H1 (cell line): ENCODE measurements at regions not wholly inside any gene's neighbourhood (a gene's known extent, or its start where the extent isn't known, plus 50 kb on each side); places are given as distances from the start of the nearest gene placed in this dataset.

Experiments
- CTCF ChIA-PET: fragments of 300-600 bp; sonication (Branson Sonifier 250); formaldehyde crosslinking; loops from one replicate; lab custom pipeline; 2021; ENCODE audit not compliant: partially characterized antibody; lab: Charles Lee
- POLR2A ChIA-PET: fragments of 300-600 bp; sonication (Branson Sonifier 250); formaldehyde crosslinking; loops from one replicate; lab custom pipeline; 2021; ENCODE audit warnings: inconsistent platforms; ENCODE audit not compliant: partially characterized antibody; lab: Charles Lee
- DNase-seq, 2 experiments: peaks; one replicate each; pipeline versions ENCODE4 v3.0.0 to v3.0.0-alpha.2; 2010 to 2022; ENCODE audit warnings: low spot score in 2 of 2, low read depth in 1 of 2, mixed read lengths in 1 of 2
- FAIRE-seq: peaks from 2 replicates; lab custom pipeline; 2011; peaks lifted over from hg19 to GRCh38; lab: Jason Lieb, UNC
- H2AFZ ChIP-seq: 2 replicates; pipeline ENCODE4 v1.8.1; 2012; ENCODE audit warnings: low read length, inconsistent platforms
- H2AK5ac ChIP-seq: 2 replicates; pipeline ENCODE4 v1.6.1; 2013; ENCODE audit warnings: low read depth, low read length
- H2BK120ac ChIP-seq: replicated peaks from 2 replicates; pipeline ENCODE3; 2013; ENCODE audit warnings: low read depth, low read length, inconsistent platforms
- H2BK12ac ChIP-seq: 2 replicates; pipeline ENCODE4 v1.6.1; 2013; ENCODE audit warnings: low read depth, low read length
- H2BK15ac ChIP-seq: 2 replicates; pipeline ENCODE4 v1.6.1; 2013; ENCODE audit warnings: low read length
- H2BK20ac ChIP-seq: 2 replicates; pipeline ENCODE4 v1.6.1; 2013; ENCODE audit warnings: low read length
- H2BK5ac ChIP-seq: 2 replicates; pipeline ENCODE4 v1.6.1; 2013; ENCODE audit warnings: low read depth, low read length
- H3K14ac ChIP-seq: 2 replicates; pipeline ENCODE4 v1.6.1; 2013; ENCODE audit warnings: inconsistent platforms; ENCODE audit not compliant: insufficient read length
- H3K18ac ChIP-seq: 2 replicates; pipeline ENCODE4 v1.6.1; 2013; ENCODE audit warnings: low read length; ENCODE audit errors: extremely low read depth
- H3K23ac ChIP-seq: 2 replicates; pipeline ENCODE4 v1.6.1; 2013; ENCODE audit warnings: inconsistent platforms; ENCODE audit not compliant: insufficient read length
- H3K23me2 ChIP-seq: 2 replicates; pipeline ENCODE4 v1.6.1; 2013; ENCODE audit warnings: low read depth, low read length
- H3K27ac ChIP-seq: 2 replicates; pipeline ENCODE4 v1.6.1; 2011; ENCODE audit warnings: low read depth, low read length, inconsistent platforms
- H3K27me3 ChIP-seq, 4 experiments: replicated peaks in 1 of 4; 1 replicate in 1 of 4; 2 replicates in 3 of 4; pipeline versions ENCODE4 v1.6.1 to v1.8.1; 2011 to 2013; ENCODE audit warnings: low read length in 3 of 4, mild to moderate bottlenecking in 3 of 4, inconsistent platforms in 2 of 4, mixed read lengths in 2 of 4, moderate library complexity in 1 of 4; ENCODE audit not compliant: control insufficient read depth in 3 of 4, insufficient read depth in 3 of 4; ENCODE audit errors: extremely low read depth in 1 of 4
- H3K36me3 ChIP-seq, 4 experiments: 2 replicates each; pipeline versions ENCODE4 v1.6.1 to v1.8.1; 2011 to 2013; ENCODE audit warnings: mild to moderate bottlenecking in 4 of 4, low read length in 3 of 4, moderate library complexity in 2 of 4, control low read depth in 1 of 4, inconsistent platforms in 1 of 4; ENCODE audit not compliant: insufficient read depth in 4 of 4, control insufficient read depth in 2 of 4
- H3K4ac ChIP-seq: replicated peaks from 2 replicates; pipeline ENCODE3; 2013; ENCODE audit warnings: low read length, low read depth, mixed read lengths, inconsistent platforms; ENCODE audit not compliant: insufficient read length
- H3K4me1 ChIP-seq, 4 experiments: replicated peaks in 1 of 4; 1 replicate in 1 of 4; 2 replicates in 3 of 4; pipeline versions ENCODE4 v1.6.1 to v1.8.1; 2011 to 2013; ENCODE audit warnings: low read length in 3 of 4, inconsistent platforms in 2 of 4, mixed read lengths in 1 of 4; ENCODE audit not compliant: insufficient read depth in 4 of 4, control insufficient read depth in 3 of 4
- H3K4me2 ChIP-seq, 2 experiments: 2 replicates each; pipeline versions ENCODE4 v1.6.1 to v1.8.1; 2011 to 2013; ENCODE audit warnings: low read depth in 2 of 2, low read length in 2 of 2, control low read depth in 1 of 2, inconsistent platforms in 1 of 2, mild to moderate bottlenecking in 1 of 2; ENCODE audit not compliant: insufficient read depth in 1 of 2
- H3K4me3 ChIP-seq, 4 experiments: fragments of 200-600, 300-600 bp in 1 of 4; sonication (generic), shearing (Covaris generic), sonication (Bioruptor Twin) in 1 of 4; 2 replicates each; pipeline versions ENCODE4 v1.5.1 to v1.8.1; 2011 to 2016; ENCODE audit warnings: low read length in 4 of 4, low read depth in 3 of 4, control low read depth in 2 of 4, inconsistent platforms in 2 of 4, mild to moderate bottlenecking in 2 of 4, mixed read lengths in 1 of 4, moderate library complexity in 1 of 4; ENCODE audit not compliant: insufficient read depth in 2 of 4; ENCODE audit errors: extremely low read depth in 1 of 4
- H3K56ac ChIP-seq: replicated peaks from 2 replicates; pipeline ENCODE3; 2013; ENCODE audit warnings: low read depth, mild to moderate bottlenecking, mixed read lengths, low read length, inconsistent platforms; ENCODE audit not compliant: insufficient read length
- H3K79me1 ChIP-seq: 2 replicates; pipeline ENCODE4 v1.6.1; 2013; ENCODE audit warnings: low read depth, low read length, control low read depth
- H3K79me2 ChIP-seq, 2 experiments: 2 replicates each; pipeline versions ENCODE4 v1.6.1 to v1.8.1; 2012 to 2013; ENCODE audit warnings: low read length in 2 of 2, mild to moderate bottlenecking in 2 of 2, inconsistent platforms in 1 of 2; ENCODE audit not compliant: insufficient read depth in 2 of 2, control insufficient read depth in 1 of 2
- H3K9ac ChIP-seq, 4 experiments: replicated peaks in 1 of 4; 1 replicate in 1 of 4; 2 replicates in 3 of 4; pipeline versions ENCODE4 v1.6.1 to v1.8.1; 2011 to 2013; ENCODE audit warnings: low read depth in 3 of 4, low read length in 3 of 4, control low read depth in 2 of 4, mild to moderate bottlenecking in 2 of 4, moderate library complexity in 2 of 4, inconsistent platforms in 1 of 4; ENCODE audit errors: extremely low read depth in 1 of 4
- H3K9me3 ChIP-seq, 2 experiments: 2 replicates each; pipeline versions ENCODE4 v1.6.1 to v1.8.1; 2012 to 2013; ENCODE audit warnings: mild to moderate bottlenecking in 2 of 2, moderate library complexity in 2 of 2, control low read depth in 1 of 2, inconsistent platforms in 1 of 2, low read depth in 1 of 2, low read length in 1 of 2, mixed read lengths in 1 of 2; ENCODE audit not compliant: insufficient read depth in 2 of 2
- H4K20me1 ChIP-seq, 2 experiments: replicated peaks in 1 of 2; 2 replicates each; pipeline versions ENCODE3 to v1.8.1; 2011 to 2013; ENCODE audit warnings: inconsistent platforms in 2 of 2, low read length in 2 of 2, mild to moderate bottlenecking in 1 of 2; ENCODE audit not compliant: insufficient read depth in 2 of 2, control insufficient read depth in 1 of 2
- H4K5ac ChIP-seq: 2 replicates; pipeline ENCODE4 v1.6.1; 2013; ENCODE audit warnings: low read length, low read depth, mixed read lengths, inconsistent platforms; ENCODE audit not compliant: insufficient read length
- H4K8ac ChIP-seq: 2 replicates; pipeline ENCODE4 v1.8.0; 2013; ENCODE audit warnings: mild to moderate bottlenecking, moderate library complexity, low read length, inconsistent platforms; ENCODE audit not compliant: insufficient read depth; ENCODE audit errors: extremely low read depth
- H4K91ac ChIP-seq: replicated peaks from 2 replicates; pipeline ENCODE3; 2013; ENCODE audit warnings: low read length, mixed read lengths, inconsistent platforms; ENCODE audit not compliant: insufficient read length
- ASH2L ChIP-seq: fragments of 200-600, 300-600 bp; sonication (generic); IDR thresholded peaks from one replicate; pipeline ENCODE4 v1.7.1; 2017; ENCODE audit warnings: low read length
- BRCA1 ChIP-seq: IDR thresholded peaks from 2 replicates; pipeline ENCODE4 v1.6.1; 2012; ENCODE audit warnings: low read depth, low read length, improper control_type of control experiment
- CEBPB ChIP-seq: IDR thresholded peaks from 2 replicates; pipeline ENCODE4 v1.6.1; 2012; ENCODE audit warnings: low read depth, low read length
- CHD1 ChIP-seq: IDR thresholded peaks from 2 replicates; pipeline ENCODE4 v1.6.1; 2012; ENCODE audit warnings: low read depth, low read length, improper control_type of control experiment
- EP300 ChIP-seq, 2 experiments: IDR thresholded peaks; 1 replicate in 1 of 2; 2 replicates in 1 of 2; pipeline ENCODE4 v1.6.1; 2011 to 2012; ENCODE audit warnings: low read depth in 2 of 2, low read length in 2 of 2, mild to moderate bottlenecking in 2 of 2, borderline replicate concordance in 1 of 2, inconsistent platforms in 1 of 2, moderate library complexity in 1 of 2
- GABPA ChIP-seq: IDR thresholded peaks from 2 replicates; pipeline ENCODE4 v1.6.1; 2011; ENCODE audit warnings: mild to moderate bottlenecking, low read length, moderate library complexity, borderline replicate concordance; ENCODE audit not compliant: insufficient read depth
- HDAC2 ChIP-seq, 2 experiments: fragments of 300-600 bp in 1 of 2; sonication (generic) in 1 of 2; IDR thresholded peaks; 2 replicates each; pipeline ENCODE4 v1.6.1; 2011 to 2012; ENCODE audit warnings: low read depth in 2 of 2, low read length in 2 of 2, mild to moderate bottlenecking in 2 of 2, moderate library complexity in 2 of 2, borderline replicate concordance in 1 of 2, inconsistent platforms in 1 of 2
- KDM5A ChIP-seq: fragments of 200-600 bp; IDR thresholded peaks from 2 replicates; pipeline ENCODE4 v1.7.1; 2012; ENCODE audit warnings: mild to moderate bottlenecking, low read length, inconsistent platforms, mixed read lengths
- MAFK ChIP-seq: IDR thresholded peaks from 2 replicates; pipeline ENCODE4 v1.6.1; 2012; ENCODE audit warnings: low read depth, mild to moderate bottlenecking, improper control_type of control experiment, low read length
- NANOG ChIP-seq: IDR thresholded peaks from 2 replicates; pipeline ENCODE4 v1.6.1; 2011; ENCODE audit warnings: low read length, low read depth, mild to moderate bottlenecking, inconsistent platforms; ENCODE audit not compliant: insufficient read depth, poor library complexity, severe bottlenecking
- POLR2A ChIP-seq, 2 experiments: IDR thresholded peaks; 1 replicate in 1 of 2; 2 replicates in 1 of 2; pipeline ENCODE4 v1.6.1; 2011; ENCODE audit warnings: low read depth in 2 of 2, low read length in 2 of 2, mild to moderate bottlenecking in 2 of 2; ENCODE audit errors: control extremely low read depth in 1 of 2
- SP4 ChIP-seq: IDR thresholded peaks from 2 replicates; pipeline ENCODE4 v1.6.1; 2012; ENCODE audit warnings: low read length, inconsistent platforms
- TAF7 ChIP-seq: optimal IDR thresholded peaks from 2 replicates; pipeline ENCODE3; 2011; ENCODE audit warnings: low read depth, mild to moderate bottlenecking, inconsistent platforms, low read length, moderate library complexity, borderline replicate concordance
- TF ChIP-seq, protein P1 (sequence below), 3 experiments: IDR thresholded peaks; 1 replicate in 2 of 3; 2 replicates in 1 of 3; pipeline versions ENCODE4 v1.5.1 to v1.6.1; 2011; ENCODE audit warnings: low read length in 3 of 3, mild to moderate bottlenecking in 3 of 3, inconsistent platforms in 2 of 3, low read depth in 1 of 3, moderate library complexity in 1 of 3; ENCODE audit not compliant: insufficient read depth in 1 of 3; ENCODE audit errors: control extremely low read depth in 1 of 3

DNA sequence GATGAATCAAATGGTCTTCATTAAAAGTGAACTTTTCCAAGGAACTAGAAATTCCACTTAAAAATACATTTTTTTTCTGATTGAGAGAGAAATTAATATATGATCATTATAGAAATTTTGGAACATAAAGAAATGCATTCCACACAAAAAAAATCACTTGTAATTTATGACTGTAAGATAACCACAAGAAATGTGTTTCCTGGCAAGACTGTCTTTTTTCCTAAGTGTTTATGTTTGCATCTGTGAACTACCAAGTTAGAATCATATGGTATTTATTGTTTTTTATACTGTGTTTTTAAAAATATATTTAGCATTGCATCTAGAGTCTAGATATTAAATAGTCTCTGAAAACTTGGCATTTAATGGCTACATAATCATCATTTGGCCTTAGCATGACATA, 726.8 kb downstream of the BCL11B start:
- Histone ChIP-seq H3K18ac (no peak overlapping the region), H3K79me1 (no peaks in the 10 kb centered on the region), H2BK120ac (no peak overlapping the region), H3K23ac (no peak overlapping the region), H3K4ac (no peak overlapping the region), H2BK15ac (no peak overlapping the region), H4K20me1 (no peaks in the 10 kb centered on the region), H3K27ac (no peak overlapping the region), H2AFZ (no peak overlapping the region), H3K4me3 (no peak overlapping the region), H3K36me3 (no peaks in the 10 kb centered on the region), H4K5ac (no peak overlapping the region), H2BK12ac (no peak overlapping the region), H3K14ac (no peak overlapping the region), H2BK5ac (no peak overlapping the region), H3K56ac (no peak overlapping the region), H3K9ac (no peak overlapping the region), H4K8ac (no peak overlapping the region), H3K4me1 (no peaks in the 10 kb centered on the region), H3K27me3 (no peaks in the 10 kb centered on the region), H3K79me2 (no peaks in the 10 kb centered on the region), H2BK20ac (no peak overlapping the region), H4K91ac (no peak overlapping the region), H3K23me2 (no peaks in the 10 kb centered on the region), H2AK5ac (no peak overlapping the region), H3K4me2 (no peak overlapping the region), H3K9me3 (no peaks in the 10 kb centered on the region)
- no peak for FAIRE-seq
- no peak for DNase-seq
- POLR2A ChIA-PET = no interaction called here
- CTCF ChIA-PET = no interaction called here
- TF ChIP-seq TAF7 (no peak), CHD1 (no peak), KDM5A (no peak), NANOG (no peak), BRCA1 (no peak), SP4 (no peak), EP300 (IDR thresholded peaks at IDR 0.05; ENCODE audit: borderline replicate concordance in 1 of 2, low read depth in 2 of 2, low read length in 2 of 2) (no peak), GABPA (no peak), ASH2L (no peak), HDAC2 (IDR thresholded peaks at IDR 0.05; ENCODE audit: borderline replicate concordance in 1 of 2, low read depth in 2 of 2, low read length in 2 of 2) (no peak), CEBPB (no peak), POLR2A (IDR thresholded peaks at IDR 0.05; ENCODE audit: control extremely low read depth in 1 of 2, low read depth in 2 of 2, low read length in 2 of 2) (no peak), MAFK (no peak)
- TF ChIP-seq, protein P1, sequence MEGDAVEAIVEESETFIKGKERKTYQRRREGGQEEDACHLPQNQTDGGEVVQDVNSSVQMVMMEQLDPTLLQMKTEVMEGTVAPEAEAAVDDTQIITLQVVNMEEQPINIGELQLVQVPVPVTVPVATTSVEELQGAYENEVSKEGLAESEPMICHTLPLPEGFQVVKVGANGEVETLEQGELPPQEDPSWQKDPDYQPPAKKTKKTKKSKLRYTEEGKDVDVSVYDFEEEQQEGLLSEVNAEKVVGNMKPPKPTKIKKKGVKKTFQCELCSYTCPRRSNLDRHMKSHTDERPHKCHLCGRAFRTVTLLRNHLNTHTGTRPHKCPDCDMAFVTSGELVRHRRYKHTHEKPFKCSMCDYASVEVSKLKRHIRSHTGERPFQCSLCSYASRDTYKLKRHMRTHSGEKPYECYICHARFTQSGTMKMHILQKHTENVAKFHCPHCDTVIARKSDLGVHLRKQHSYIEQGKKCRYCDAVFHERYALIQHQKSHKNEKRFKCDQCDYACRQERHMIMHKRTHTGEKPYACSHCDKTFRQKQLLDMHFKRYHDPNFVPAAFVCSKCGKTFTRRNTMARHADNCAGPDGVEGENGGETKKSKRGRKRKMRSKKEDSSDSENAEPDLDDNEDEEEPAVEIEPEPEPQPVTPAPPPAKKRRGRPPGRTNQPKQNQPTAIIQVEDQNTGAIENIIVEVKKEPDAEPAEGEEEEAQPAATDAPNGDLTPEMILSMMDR (IDR thresholded peaks at IDR 0.05; ENCODE audit: control extremely low read depth in 1 of 3, insufficient read depth in 1 of 3, low read depth in 1 of 3, low read length in 3 of 3) = no peak
